ENCODE measurements at regions not wholly inside any gene's neighbourhood (a gene's known extent, or its start where the extent isn't known, plus 50 kb on each side); places are given as distances from the start of the nearest gene placed in this dataset.
"Not testable (repeated sequence)": the region's sequence is repeated elsewhere in the genome, so short reads cannot be mapped to it uniquely, and the experiment has no call there.

DNA sequence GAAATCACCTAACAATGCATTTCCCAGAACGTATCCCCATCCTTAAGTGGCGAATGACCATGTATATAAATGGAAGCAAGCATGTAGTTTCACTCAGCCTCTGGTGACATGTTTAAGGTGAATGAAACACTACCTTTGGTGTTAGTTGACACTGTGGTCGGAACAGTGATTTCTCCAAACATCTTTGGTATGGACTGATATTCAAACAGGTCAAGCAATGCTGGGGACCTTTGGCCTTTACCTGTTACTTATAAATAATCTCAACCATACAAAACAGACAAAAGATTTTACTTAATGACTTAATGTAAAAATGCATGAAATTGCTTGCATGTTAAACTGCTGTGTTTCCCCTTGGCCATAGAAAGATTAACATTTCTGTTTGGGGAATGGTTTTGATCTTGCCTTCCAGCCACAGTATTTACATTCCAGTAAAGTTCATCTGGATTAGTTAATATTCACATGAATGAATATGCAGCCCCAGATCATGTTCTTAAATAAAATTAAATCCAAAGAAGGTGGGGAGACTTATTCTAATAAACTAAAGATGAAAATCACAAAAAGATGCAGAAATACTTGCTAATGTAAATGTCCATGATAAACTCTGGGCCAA lies 74.4 kb upstream of the HES1 start:
- DNase-seq (no peak), ATAC-seq (no peak)
- Histone ChIP-seq H3K27ac (no peak overlapping the region), H3K4me3 (no peak overlapping the region), H3K27me3 (no peaks in the 10 kb centered on the region), H3K9me3 (no peaks in the 10 kb centered on the region), H3K4me1 (peaks cover 14% of the 10 kb centered on the region), H3K36me3 (replicated peaks in 1 of 2; ENCODE audit: insufficient read depth in 1 of 2, low read depth in 2 of 2) (no peaks in the 10 kb centered on the region)
- intact Hi-C loops (cut with DNase I): no loop called here
- 70 to 84% methylated on average over 3 of the region's 3 CpGs for WGBS, 2 donors
- TF ChIP-seq, protein P1, sequence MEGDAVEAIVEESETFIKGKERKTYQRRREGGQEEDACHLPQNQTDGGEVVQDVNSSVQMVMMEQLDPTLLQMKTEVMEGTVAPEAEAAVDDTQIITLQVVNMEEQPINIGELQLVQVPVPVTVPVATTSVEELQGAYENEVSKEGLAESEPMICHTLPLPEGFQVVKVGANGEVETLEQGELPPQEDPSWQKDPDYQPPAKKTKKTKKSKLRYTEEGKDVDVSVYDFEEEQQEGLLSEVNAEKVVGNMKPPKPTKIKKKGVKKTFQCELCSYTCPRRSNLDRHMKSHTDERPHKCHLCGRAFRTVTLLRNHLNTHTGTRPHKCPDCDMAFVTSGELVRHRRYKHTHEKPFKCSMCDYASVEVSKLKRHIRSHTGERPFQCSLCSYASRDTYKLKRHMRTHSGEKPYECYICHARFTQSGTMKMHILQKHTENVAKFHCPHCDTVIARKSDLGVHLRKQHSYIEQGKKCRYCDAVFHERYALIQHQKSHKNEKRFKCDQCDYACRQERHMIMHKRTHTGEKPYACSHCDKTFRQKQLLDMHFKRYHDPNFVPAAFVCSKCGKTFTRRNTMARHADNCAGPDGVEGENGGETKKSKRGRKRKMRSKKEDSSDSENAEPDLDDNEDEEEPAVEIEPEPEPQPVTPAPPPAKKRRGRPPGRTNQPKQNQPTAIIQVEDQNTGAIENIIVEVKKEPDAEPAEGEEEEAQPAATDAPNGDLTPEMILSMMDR (IDR thresholded peaks at IDR 0.05): no peak
- TF ChIP-seq POLR2A (IDR thresholded peaks at IDR 0.05): no peak

DNA sequence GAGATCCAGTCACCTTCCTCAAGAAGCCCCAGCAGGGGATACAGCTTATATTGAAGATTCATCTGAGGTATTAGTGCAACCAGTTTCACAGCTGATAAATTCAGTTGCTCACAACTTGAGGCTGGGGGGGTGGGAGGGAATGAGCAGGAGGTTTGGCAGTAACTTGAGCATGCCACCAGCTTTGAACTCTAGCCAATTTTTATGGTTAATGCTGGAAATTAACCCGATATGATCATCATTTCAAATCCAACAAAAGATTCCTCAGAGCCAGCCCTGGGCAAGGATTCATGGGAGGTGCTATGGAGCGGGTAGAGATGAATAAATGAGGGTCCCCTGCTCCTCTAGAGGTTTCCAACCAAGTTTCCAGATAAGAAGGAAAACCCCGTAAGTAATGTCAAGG lies 73.1 kb upstream of the HES1 start:
- ATAC-seq (no peak), DNase-seq (no peak)
- intact Hi-C loops (cut with DNase I): no loop called here
- no peaks in the 10 kb centered on the region for H3K36me3 ChIP-seq (replicated peaks in 1 of 2; ENCODE audit: insufficient read depth in 1 of 2, low read depth in 2 of 2)
- no peak overlapping the region for H3K27ac ChIP-seq
- H3K27me3 ChIP-seq: no peaks in the 10 kb centered on the region
- no peak overlapping the region for H3K4me3 ChIP-seq
- H3K4me1 ChIP-seq: peaks cover 12% of the 10 kb centered on the region
- TF ChIP-seq, protein P1 (IDR thresholded peaks at IDR 0.05): no peak
- no peak for TF ChIP-seq POLR2A (IDR thresholded peaks at IDR 0.05)
- WGBS, 2 donors: 38 to 60% methylated on average over 3 of the region's 3 CpGs
- H3K9me3 ChIP-seq: no peaks in the 10 kb centered on the region

DNA sequence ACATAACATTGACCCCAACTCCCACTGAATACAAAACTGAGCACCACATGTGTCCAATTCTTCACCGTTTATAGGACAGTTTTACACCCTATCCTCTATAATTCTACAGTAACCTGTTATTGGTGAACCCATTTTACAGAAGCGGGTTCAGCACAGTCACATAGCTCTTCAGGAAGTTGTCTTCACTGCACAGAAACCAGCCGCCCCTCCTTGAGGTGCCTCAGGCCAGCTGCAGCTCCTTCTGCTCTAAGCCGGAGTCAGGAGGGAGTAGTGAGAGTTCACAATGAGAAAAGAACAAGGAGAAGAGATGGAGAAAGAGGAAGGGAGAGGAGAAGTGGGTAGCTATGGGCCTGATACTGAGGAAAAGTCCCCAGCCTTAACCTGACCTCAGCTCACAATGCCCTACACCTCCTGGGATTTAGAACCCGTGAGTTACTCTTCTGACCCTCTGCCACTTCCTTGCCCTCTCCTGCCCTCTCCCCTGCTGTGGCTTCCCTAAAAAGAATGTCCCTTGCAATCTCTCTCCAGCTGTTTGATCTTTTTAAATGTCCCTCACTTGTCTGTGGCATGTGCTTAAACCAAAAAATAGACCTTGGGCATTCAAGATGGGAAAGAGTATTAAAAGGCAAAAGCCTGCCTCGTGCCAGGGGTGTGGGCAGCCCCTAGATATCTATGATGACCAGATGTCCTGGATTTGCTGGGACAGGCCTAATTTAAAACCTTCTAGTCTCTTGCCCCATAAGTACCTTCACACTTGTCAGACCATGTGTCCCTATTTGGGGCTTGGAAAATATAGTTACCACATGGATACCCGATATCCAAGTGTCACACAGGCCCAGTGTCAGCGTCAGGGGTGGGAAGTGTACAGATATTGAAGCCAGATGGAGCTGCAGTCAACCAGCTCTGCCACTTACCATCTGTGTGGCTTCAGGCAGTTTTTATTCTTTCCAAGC lies 71.3 kb upstream of the HES1 start:
- Histone ChIP-seq H3K4me1 (peaks cover 4% of the 10 kb centered on the region), H3K27me3 (no peaks in the 10 kb centered on the region), H3K36me3 (replicated peaks in 1 of 2; ENCODE audit: insufficient read depth in 1 of 2, low read depth in 2 of 2) (no peaks in the 10 kb centered on the region), H3K27ac (no peak overlapping the region), H3K4me3 (no peak overlapping the region), H3K9me3 (no peaks in the 10 kb centered on the region)
- ATAC-seq (no peak), DNase-seq (no peak)
- no peak for TF ChIP-seq POLR2A (IDR thresholded peaks at IDR 0.05)
- TF ChIP-seq, protein P1 (IDR thresholded peaks at IDR 0.05): no peak
- 89% methylated on average over 8 of the region's 8 CpGs for WGBS, 2 donors
- intact Hi-C loops (cut with DNase I): no loop called here

DNA sequence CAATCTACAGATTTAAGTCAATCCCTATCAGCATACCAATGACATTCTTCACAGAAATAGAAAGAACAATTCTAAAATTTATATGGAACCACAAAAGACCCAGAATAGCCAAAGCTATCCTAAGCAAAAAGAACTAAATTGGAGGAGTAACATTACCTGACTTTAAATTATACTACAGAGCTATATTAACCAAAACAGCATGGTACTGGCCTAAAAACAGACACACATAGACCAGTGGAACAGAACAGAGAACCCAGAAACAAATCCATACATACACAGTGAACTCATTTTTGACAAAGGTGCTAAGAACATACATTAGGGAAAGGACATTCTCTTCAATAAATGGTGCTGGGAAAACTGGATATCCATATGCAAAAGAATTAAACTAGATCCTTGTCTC lies 68.6 kb upstream of the HES1 start:
- intact Hi-C loops (cut with DNase I); DNase-seq; H3K36me3 ChIP-seq (replicated peaks in 1 of 2; ENCODE audit: insufficient read depth in 1 of 2, low read depth in 2 of 2); H3K4me3 ChIP-seq; H3K27me3 ChIP-seq; H3K9me3 ChIP-seq; ATAC-seq; H3K27ac ChIP-seq: not testable (repeated sequence)
- H3K4me1 ChIP-seq: peaks cover 25% of the 10 kb centered on the region

DNA sequence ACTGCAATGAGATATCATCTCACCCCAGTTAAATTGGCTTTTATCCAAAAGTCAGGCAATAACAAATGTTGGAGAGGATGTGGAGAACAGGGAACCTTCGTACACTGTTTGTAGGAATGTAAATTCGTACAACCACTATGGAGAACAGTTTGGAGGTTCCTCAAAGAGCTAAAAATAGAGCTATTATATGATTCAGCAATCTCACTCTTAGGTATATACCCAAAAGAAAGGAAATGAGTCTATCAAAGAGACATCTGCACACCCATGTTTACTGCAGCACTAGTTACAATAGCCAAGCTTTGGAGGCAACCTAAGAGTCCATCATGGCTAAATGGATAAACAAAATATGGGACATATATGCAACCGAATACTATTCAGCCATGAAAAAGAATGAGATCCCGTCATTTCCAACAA lies 68.0 kb upstream of the HES1 start:
- 65 to 68% methylated on average over 4 of the region's 4 CpGs for WGBS, 2 donors
- H3K9me3 ChIP-seq: no peaks in the 10 kb centered on the region
- H3K27me3 ChIP-seq: no peaks in the 10 kb centered on the region
- TF ChIP-seq, protein P1 (IDR thresholded peaks at IDR 0.05): no peak
- TF ChIP-seq POLR2A (IDR thresholded peaks at IDR 0.05): no peak
- no peak for ATAC-seq
- DNase-seq: no peak
- no peaks in the 10 kb centered on the region for H3K36me3 ChIP-seq (replicated peaks in 1 of 2; ENCODE audit: insufficient read depth in 1 of 2, low read depth in 2 of 2)
- intact Hi-C loops (cut with DNase I): no loop called here
- H3K4me3 ChIP-seq: no peak overlapping the region
- H3K27ac ChIP-seq: no peak overlapping the region
- H3K4me1 ChIP-seq: peaks cover 25% of the 10 kb centered on the region
